ENCODE measurements at regions not wholly inside any gene's neighbourhood (a gene's known extent, or its start where the extent isn't known, plus 50 kb on each side); places are given as distances from the start of the nearest gene placed in this dataset.
A peak's percentile ranks its signal among the peaks of the same experiment; 100 is the strongest.

DNA sequence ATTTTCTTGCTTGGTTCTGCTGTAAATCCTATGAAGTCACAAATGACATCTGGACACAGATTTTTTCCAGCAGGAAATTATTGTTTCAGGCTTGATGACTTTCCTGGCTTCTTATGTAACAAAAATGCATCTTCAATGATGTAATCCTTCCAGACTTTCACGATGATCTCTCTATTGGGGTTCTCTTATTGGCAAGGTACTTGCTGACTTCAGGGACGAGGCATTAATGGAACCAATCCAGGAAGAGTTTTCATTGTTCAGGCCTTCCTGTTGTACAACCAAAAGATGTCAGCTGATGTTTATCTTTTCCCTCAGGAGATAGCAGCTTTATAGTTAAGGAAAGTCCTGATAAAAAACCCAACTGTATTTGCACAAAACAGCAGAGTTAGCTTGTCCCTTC, 118.5 kb upstream of the MMS22L start:
- Histone ChIP-seq H3K27ac (ENCODE audit: insufficient read depth, low read length, poor library complexity, severe bottlenecking) (no peak overlapping the region), H3K9me3 (ENCODE audit: control insufficient read depth in 2 of 2, low read length in 2 of 2) (no peaks in the 10 kb centered on the region), H3K4me1 (ENCODE audit: control insufficient read depth, insufficient read depth, low read length, poor library complexity, severe bottlenecking) (no peaks in the 10 kb centered on the region), H3K36me3 (ENCODE audit: control insufficient read depth, insufficient read depth, low read length) (no peaks in the 10 kb centered on the region), H3K27me3 (ENCODE audit: control insufficient read depth, insufficient read depth, low read length) (peaks cover 5% of the 10 kb centered on the region), H3K4me3 (ENCODE audit: low read depth, low read length) (no peak overlapping the region)
- Mint-ChIP-seq H3K4me1 (no peaks in the 10 kb centered on the region), H3K36me3 (no peaks in the 10 kb centered on the region), H3K27ac (peak overlapping the region in 1 of 3 donors; percentile 92), H3K9me3 (peaks cover 0 to 1% (median 0%) of the 10 kb centered on the region in 7 donors), H3K4me3 (no peak overlapping the region), H3K27me3 (peaks cover 4% of the 10 kb centered on the region)
- ATAC-seq (ENCODE audit: low read depth in 2 of 2) (no peak), DNase-seq (no peak)

DNA sequence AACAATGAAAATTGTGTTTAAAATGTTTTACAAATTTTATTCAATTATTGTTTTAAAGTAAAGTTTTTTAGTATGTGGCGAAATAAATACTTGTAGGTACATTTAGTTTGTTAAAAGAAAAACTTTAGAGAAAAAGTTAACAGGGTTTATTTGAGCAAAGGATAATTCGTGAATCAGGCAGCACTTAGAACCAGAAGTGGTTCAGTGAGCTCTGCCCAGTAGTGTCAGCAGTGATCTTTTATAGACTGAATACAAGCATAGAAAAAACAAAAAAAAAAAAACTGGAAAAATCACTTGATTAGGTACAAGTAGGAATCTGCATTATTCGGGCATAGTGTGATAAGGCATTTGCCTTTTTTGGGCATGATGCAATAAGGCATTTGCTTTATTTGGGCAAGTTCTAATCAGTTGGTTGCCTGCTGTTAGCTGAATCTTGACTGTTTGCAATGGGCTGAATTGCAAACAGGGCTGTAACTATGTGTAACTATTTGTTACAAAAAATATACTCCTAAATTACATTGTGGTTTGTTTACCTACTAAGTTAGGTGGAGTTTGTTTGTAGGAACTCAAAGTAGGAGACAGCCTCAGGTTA, 122.9 kb upstream of the MMS22L start:
- H3K36me3 Mint-ChIP-seq: no peaks in the 10 kb centered on the region
- no peak overlapping the region for H3K4me3 Mint-ChIP-seq

DNA sequence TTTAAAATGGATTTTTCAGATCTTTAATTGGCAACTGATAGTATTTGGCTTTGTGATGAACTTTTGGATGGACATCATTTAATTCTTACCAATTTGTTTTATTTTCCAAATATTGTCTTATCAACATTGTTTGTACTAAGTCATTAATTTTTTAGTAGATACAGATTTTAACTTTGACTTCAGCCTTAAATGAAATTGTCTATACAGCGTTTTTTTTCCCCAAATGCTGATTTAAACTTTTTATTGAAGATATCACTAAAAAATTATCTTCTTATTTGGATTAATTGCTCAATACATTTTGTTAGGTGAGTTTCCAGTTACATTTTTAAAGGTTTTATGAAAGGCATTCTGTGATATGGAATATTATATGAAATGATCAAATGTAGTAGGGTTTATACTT, 123.6 kb upstream of the MMS22L start:
- no peaks in the 10 kb centered on the region for H3K4me1 ChIP-seq (ENCODE audit: control insufficient read depth, insufficient read depth, low read length, poor library complexity, severe bottlenecking)
- H3K36me3 ChIP-seq (ENCODE audit: control insufficient read depth, insufficient read depth, low read length): no peaks in the 10 kb centered on the region
- H3K27me3 ChIP-seq (ENCODE audit: control insufficient read depth, insufficient read depth, low read length): peaks cover 5% of the 10 kb centered on the region
- H3K36me3 Mint-ChIP-seq: no peaks in the 10 kb centered on the region
- no peak for ATAC-seq (ENCODE audit: low read depth in 2 of 2)
- H3K4me1 Mint-ChIP-seq: no peaks in the 10 kb centered on the region
- no peaks in the 10 kb centered on the region for H3K27me3 Mint-ChIP-seq
- H3K27ac Mint-ChIP-seq: no peak overlapping the region
- H3K4me3 ChIP-seq (ENCODE audit: low read depth, low read length): no peak overlapping the region
- no peaks in the 10 kb centered on the region for H3K9me3 ChIP-seq (ENCODE audit: control insufficient read depth in 2 of 2, low read length in 2 of 2)
- H3K27ac ChIP-seq (ENCODE audit: insufficient read depth, low read length, poor library complexity, severe bottlenecking): no peak overlapping the region
- no peaks in the 10 kb centered on the region for H3K9me3 Mint-ChIP-seq
- DNase-seq: no peak
- H3K4me3 Mint-ChIP-seq: no peak overlapping the region

More for the DNA sequence above, 122.9 kb upstream of the MMS22L start:
- ATAC-seq (ENCODE audit: low read depth in 2 of 2) (no peak), DNase-seq (no peak)
- Histone ChIP-seq H3K9me3 (ENCODE audit: control insufficient read depth in 2 of 2, low read length in 2 of 2) (no peaks in the 10 kb centered on the region), H3K4me1 (ENCODE audit: control insufficient read depth, insufficient read depth, low read length, poor library complexity, severe bottlenecking) (no peaks in the 10 kb centered on the region), H3K27ac (ENCODE audit: insufficient read depth, low read length, poor library complexity, severe bottlenecking) (no peak overlapping the region), H3K36me3 (ENCODE audit: control insufficient read depth, insufficient read depth, low read length) (no peaks in the 10 kb centered on the region), H3K27me3 (ENCODE audit: control insufficient read depth, insufficient read depth, low read length) (peaks cover 5% of the 10 kb centered on the region), H3K4me3 (ENCODE audit: low read depth, low read length) (no peak overlapping the region)
- peaks cover 4% of the 10 kb centered on the region for H3K27me3 Mint-ChIP-seq
- no peaks in the 10 kb centered on the region for H3K4me1 Mint-ChIP-seq
- no peak overlapping the region for H3K27ac Mint-ChIP-seq
- H3K9me3 Mint-ChIP-seq: no peaks in the 10 kb centered on the region

DNA sequence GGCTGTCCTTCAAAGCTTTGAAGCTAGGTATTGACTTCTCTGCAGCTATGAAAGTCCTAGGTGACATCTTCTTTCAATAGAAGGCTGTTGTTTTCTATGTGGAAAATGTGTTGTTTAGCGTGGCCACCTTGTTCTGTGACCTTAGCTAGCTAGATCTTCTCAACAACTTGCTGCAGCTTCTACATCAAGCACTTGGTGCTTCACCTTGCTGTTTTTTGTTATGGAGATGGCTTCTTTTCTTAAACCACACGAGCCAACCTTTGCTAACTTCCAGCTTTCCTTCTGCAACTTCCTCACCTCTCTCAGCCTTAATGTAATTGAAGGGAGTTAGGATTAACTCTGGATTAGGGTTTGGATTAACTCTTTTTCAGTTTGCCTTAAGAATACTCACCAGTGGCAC, 128.6 kb upstream of the MMS22L start:
- H3K27ac ChIP-seq (ENCODE audit: insufficient read depth, low read length, poor library complexity, severe bottlenecking): no peak overlapping the region
- no peak overlapping the region for H3K4me3 ChIP-seq (ENCODE audit: low read depth, low read length)
- H3K9me3 Mint-ChIP-seq: no peaks in the 10 kb centered on the region
- no peaks in the 10 kb centered on the region for H3K36me3 ChIP-seq (ENCODE audit: control insufficient read depth, insufficient read depth, low read length)
- DNase-seq: no peak
- H3K27me3 Mint-ChIP-seq: peaks cover 4% of the 10 kb centered on the region
- ATAC-seq (ENCODE audit: low read depth in 2 of 2): no peak
- no peaks in the 10 kb centered on the region for H3K9me3 ChIP-seq (ENCODE audit: control insufficient read depth in 2 of 2, low read length in 2 of 2)
- H3K27me3 ChIP-seq (ENCODE audit: control insufficient read depth, insufficient read depth, low read length): no peaks in the 10 kb centered on the region
- no peaks in the 10 kb centered on the region for H3K36me3 Mint-ChIP-seq
- H3K4me3 Mint-ChIP-seq: no peak overlapping the region
- H3K4me1 Mint-ChIP-seq: no peaks in the 10 kb centered on the region
- no peak overlapping the region for H3K27ac Mint-ChIP-seq
- H3K4me1 ChIP-seq (ENCODE audit: control insufficient read depth, insufficient read depth, low read length, poor library complexity, severe bottlenecking): no peaks in the 10 kb centered on the region

DNA sequence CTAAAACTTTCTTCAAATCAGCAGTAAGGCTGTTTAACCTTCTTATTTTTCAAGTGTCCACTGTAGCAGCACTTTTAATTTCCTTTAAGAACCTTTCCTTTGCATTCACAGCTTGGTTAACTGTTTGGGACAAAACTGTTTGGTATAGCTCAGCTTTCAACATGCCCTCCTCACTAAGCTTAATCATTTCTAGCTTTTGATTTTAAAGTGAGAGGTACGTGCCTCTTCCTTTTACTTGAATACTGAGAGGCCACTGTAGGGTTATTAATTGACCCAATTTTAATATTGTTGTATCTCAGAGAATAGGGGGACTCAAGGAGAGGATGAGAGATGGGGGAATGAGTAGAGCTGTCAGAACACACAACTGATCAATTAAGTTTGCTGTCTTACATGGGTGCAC, 129.5 kb upstream of the MMS22L start:
- H3K27me3 Mint-ChIP-seq: peaks cover 4% of the 10 kb centered on the region
- H3K27ac Mint-ChIP-seq: no peak overlapping the region
- ATAC-seq (ENCODE audit: low read depth in 2 of 2): no peak
- no peaks in the 10 kb centered on the region for H3K36me3 ChIP-seq (ENCODE audit: control insufficient read depth, insufficient read depth, low read length)
- H3K36me3 Mint-ChIP-seq: no peaks in the 10 kb centered on the region
- no peaks in the 10 kb centered on the region for H3K4me1 Mint-ChIP-seq
- DNase-seq: no peak
- no peak overlapping the region for H3K4me3 Mint-ChIP-seq
- no peaks in the 10 kb centered on the region for H3K9me3 ChIP-seq (ENCODE audit: control insufficient read depth in 2 of 2, low read length in 2 of 2)
- H3K4me1 ChIP-seq (ENCODE audit: control insufficient read depth, insufficient read depth, low read length, poor library complexity, severe bottlenecking): no peaks in the 10 kb centered on the region
- no peaks in the 10 kb centered on the region for H3K9me3 Mint-ChIP-seq
- no peak overlapping the region for H3K27ac ChIP-seq (ENCODE audit: insufficient read depth, low read length, poor library complexity, severe bottlenecking)
- H3K27me3 ChIP-seq (ENCODE audit: control insufficient read depth, insufficient read depth, low read length): no peaks in the 10 kb centered on the region
- no peak overlapping the region for H3K4me3 ChIP-seq (ENCODE audit: low read depth, low read length)

DNA sequence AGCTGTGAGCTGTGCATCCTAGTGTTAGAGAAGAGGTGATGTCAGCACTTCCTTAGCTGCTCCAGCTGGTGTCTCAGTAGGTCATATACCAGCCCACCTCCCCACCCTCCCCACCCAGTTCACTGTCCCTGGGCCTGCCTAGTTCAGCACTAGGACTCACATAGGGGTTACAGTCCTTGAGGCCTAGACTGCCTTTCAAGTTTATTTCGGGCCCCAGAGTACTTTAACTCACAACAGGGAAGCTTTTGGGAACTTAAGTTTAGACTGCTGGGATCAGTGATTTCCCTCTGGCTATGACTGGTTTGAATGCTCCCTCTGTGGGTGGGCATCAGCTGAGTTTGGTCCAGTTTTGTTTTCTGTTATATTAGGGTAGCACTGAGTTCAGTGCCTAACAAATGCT, 139.2 kb upstream of the MMS22L start:
- Histone ChIP-seq H3K27me3 (ENCODE audit: control insufficient read depth, insufficient read depth, low read length) (no peaks in the 10 kb centered on the region), H3K4me3 (ENCODE audit: low read depth, low read length) (no peak overlapping the region), H3K27ac (ENCODE audit: insufficient read depth, low read length, poor library complexity, severe bottlenecking) (no peak overlapping the region), H3K36me3 (ENCODE audit: control insufficient read depth, insufficient read depth, low read length) (no peaks in the 10 kb centered on the region), H3K9me3 (ENCODE audit: control insufficient read depth in 2 of 2, low read length in 2 of 2) (no peaks in the 10 kb centered on the region), H3K4me1 (ENCODE audit: control insufficient read depth, insufficient read depth, low read length, poor library complexity, severe bottlenecking) (no peaks in the 10 kb centered on the region)
- Mint-ChIP-seq H3K4me1 (no peaks in the 10 kb centered on the region), H3K9me3 (peaks cover 0 to 12% (median 0%) of the 10 kb centered on the region in 7 donors), H3K4me3 (no peak overlapping the region), H3K36me3 (no peaks in the 10 kb centered on the region), H3K27ac (no peak overlapping the region), H3K27me3 (no peaks in the 10 kb centered on the region)
- ATAC-seq (ENCODE audit: low read depth in 2 of 2): no peak
- no peak for DNase-seq

DNA sequence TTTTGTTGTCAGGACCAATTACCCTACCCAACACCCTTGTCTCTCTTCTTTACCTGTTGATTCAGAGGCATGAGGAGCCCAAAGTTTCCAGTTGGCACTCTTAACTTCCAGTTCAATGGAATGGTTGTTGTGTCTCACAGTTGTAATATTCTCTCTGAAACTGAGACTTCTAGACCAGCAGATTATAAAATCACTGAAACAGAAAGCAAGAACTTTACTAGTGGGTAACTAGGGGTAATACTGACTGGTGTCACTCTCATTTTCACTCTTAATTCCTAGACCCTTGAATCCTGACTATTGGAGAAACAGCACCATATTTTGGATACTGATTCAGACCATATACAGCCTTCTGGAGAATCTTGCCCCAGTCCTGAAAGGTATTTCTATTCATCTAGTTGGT, 140.2 kb upstream of the MMS22L start:
- DNase-seq (no peak), ATAC-seq (ENCODE audit: low read depth in 2 of 2) (no peak)
- Histone ChIP-seq H3K4me1 (ENCODE audit: control insufficient read depth, insufficient read depth, low read length, poor library complexity, severe bottlenecking) (no peaks in the 10 kb centered on the region), H3K27ac (ENCODE audit: insufficient read depth, low read length, poor library complexity, severe bottlenecking) (no peak overlapping the region), H3K9me3 (ENCODE audit: control insufficient read depth in 2 of 2, low read length in 2 of 2) (no peaks in the 10 kb centered on the region), H3K36me3 (ENCODE audit: control insufficient read depth, insufficient read depth, low read length) (no peaks in the 10 kb centered on the region), H3K4me3 (ENCODE audit: low read depth, low read length) (no peak overlapping the region), H3K27me3 (ENCODE audit: control insufficient read depth, insufficient read depth, low read length) (no peaks in the 10 kb centered on the region)
- no peak overlapping the region for H3K4me3 Mint-ChIP-seq
- no peaks in the 10 kb centered on the region for H3K27me3 Mint-ChIP-seq
- H3K4me1 Mint-ChIP-seq: no peaks in the 10 kb centered on the region
- peaks cover 0 to 12% (median 0%) of the 10 kb centered on the region in 7 donors for H3K9me3 Mint-ChIP-seq
- no peaks in the 10 kb centered on the region for H3K36me3 Mint-ChIP-seq
- no peak overlapping the region for H3K27ac Mint-ChIP-seq

DNA sequence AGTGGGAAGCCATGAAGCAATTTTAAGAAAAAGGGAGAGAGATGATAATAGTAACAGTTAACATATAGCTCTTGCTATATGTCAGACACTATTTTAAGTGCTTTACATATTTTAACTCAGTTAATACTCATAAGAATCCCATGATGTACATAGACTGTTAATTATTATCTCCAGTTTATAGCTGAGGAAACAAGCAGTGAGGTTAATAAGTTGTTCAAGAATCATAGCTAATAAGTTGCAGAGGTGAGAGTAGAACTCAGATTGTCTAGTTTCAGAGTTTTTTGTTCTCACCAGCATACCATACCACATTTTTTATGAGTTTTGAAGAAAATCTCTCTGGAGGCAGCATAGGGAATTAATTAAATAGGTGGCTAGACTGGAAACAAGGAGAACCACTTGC, 144.6 kb upstream of the MMS22L start:
- no peak for ATAC-seq (ENCODE audit: low read depth in 2 of 2)
- H3K27ac Mint-ChIP-seq: no peak overlapping the region
- Histone ChIP-seq H3K27me3 (ENCODE audit: control insufficient read depth, insufficient read depth, low read length) (no peaks in the 10 kb centered on the region), H3K36me3 (ENCODE audit: control insufficient read depth, insufficient read depth, low read length) (no peaks in the 10 kb centered on the region), H3K9me3 (ENCODE audit: control insufficient read depth in 2 of 2, low read length in 2 of 2) (no peaks in the 10 kb centered on the region), H3K4me1 (ENCODE audit: control insufficient read depth, insufficient read depth, low read length, poor library complexity, severe bottlenecking) (no peaks in the 10 kb centered on the region), H3K27ac (ENCODE audit: insufficient read depth, low read length, poor library complexity, severe bottlenecking) (no peak overlapping the region), H3K4me3 (ENCODE audit: low read depth, low read length) (no peak overlapping the region)
- DNase-seq: no peak
- no peaks in the 10 kb centered on the region for H3K27me3 Mint-ChIP-seq
- no peaks in the 10 kb centered on the region for H3K36me3 Mint-ChIP-seq
- peaks cover 0 to 2% (median 0%) of the 10 kb centered on the region in 7 donors for H3K9me3 Mint-ChIP-seq
- no peak overlapping the region for H3K4me3 Mint-ChIP-seq
- H3K4me1 Mint-ChIP-seq: no peaks in the 10 kb centered on the region

All from CD4-positive, CD25-positive, alpha-beta regulatory T cell (primary cell).